ENCODE measurements at regions not wholly inside any gene's neighbourhood (a gene's known extent, or its start where the extent isn't known, plus 50 kb on each side); places are given as distances from the start of the nearest gene placed in this dataset.
"Not testable (repeated sequence)": the region's sequence is repeated elsewhere in the genome, so short reads cannot be mapped to it uniquely, and the experiment has no call there.

DNA sequence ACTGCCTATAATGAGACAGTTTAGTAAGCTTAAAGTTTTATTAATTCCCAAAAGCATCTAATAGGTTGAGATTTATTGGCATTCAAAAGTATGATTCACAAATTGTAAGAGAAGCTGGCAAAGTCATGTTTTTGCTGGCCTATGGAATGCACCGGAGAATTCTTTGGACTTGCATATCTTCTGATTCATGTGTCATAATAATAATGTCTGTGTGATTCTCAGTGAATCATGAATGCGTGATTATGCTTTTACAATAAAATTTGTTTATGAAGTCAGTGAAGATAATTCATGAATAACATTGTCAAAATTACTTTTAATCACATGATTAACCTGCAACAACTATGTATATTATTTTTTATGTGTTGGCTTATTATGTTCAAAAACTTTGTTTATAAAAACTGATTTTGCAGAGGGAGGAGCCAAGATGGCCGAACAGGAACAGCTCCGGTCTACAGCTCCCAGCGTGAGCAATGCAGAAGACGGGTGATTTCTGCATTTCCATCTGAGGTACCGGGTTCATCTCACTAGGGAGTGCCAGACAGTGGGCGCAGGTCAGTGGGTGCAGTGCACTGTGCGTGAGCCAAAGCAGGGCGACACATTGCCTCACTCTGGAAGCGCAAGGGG is 389.2 kb downstream of the SRGAP2C start:
- not testable (repeated sequence) for H3K4me1 ChIP-seq (ENCODE audit: insufficient read depth, low read length); H3K9me3 ChIP-seq (ENCODE audit: control insufficient read depth, insufficient read depth, low read length); H3K9ac ChIP-seq (ENCODE audit: low read depth, low read length); H3K36me3 ChIP-seq (ENCODE audit: insufficient read depth, low read length)

DNA sequence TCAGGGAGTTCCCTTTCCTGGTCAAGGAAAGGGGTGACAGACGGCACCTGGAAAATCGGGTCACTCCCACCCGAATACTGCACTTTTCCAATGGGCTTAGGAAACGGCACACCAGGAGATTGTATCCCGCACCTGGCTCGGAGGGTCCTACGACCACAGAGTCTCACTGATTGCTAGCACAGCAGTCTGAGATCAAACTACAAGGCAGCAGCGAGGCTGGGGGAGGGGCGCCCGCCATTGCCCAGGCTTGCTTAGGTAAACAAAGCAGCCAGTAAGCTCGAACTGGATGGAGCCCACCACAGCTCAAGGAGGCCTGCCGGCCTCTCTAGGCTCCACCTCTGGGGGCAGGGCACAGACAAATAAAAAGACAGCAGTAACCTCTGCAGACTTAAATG is 389.7 kb downstream of the SRGAP2C start:
- H3K9me3 ChIP-seq (ENCODE audit: control insufficient read depth, insufficient read depth, low read length); H3K9ac ChIP-seq (ENCODE audit: low read depth, low read length); H3K4me1 ChIP-seq (ENCODE audit: insufficient read depth, low read length); H3K36me3 ChIP-seq (ENCODE audit: insufficient read depth, low read length): not testable (repeated sequence)

DNA sequence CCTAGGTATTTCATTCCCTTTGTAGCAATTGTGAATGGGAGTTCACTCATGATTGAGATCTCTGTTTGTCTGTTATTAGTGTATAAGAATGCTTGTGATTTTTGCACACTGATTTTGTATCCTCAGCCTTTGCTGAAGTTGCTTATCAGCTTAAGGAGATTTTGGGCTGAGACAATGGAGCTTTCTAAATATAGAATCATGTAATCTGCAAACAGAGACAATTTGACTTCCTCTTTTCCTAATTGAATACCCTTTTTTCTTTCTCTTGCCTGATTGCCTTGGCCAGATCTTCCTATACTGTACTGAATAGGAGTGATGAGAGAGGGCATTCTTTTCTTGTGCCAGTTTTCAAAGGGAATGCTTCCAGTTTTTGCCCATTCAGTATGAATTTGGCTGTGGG is 398.1 kb downstream of the SRGAP2C start:
- not testable (repeated sequence) for H3K9me3 ChIP-seq (ENCODE audit: control insufficient read depth, insufficient read depth, low read length); H3K36me3 ChIP-seq (ENCODE audit: insufficient read depth, low read length); H3K4me1 ChIP-seq (ENCODE audit: insufficient read depth, low read length); H3K9ac ChIP-seq (ENCODE audit: low read depth, low read length)

DNA sequence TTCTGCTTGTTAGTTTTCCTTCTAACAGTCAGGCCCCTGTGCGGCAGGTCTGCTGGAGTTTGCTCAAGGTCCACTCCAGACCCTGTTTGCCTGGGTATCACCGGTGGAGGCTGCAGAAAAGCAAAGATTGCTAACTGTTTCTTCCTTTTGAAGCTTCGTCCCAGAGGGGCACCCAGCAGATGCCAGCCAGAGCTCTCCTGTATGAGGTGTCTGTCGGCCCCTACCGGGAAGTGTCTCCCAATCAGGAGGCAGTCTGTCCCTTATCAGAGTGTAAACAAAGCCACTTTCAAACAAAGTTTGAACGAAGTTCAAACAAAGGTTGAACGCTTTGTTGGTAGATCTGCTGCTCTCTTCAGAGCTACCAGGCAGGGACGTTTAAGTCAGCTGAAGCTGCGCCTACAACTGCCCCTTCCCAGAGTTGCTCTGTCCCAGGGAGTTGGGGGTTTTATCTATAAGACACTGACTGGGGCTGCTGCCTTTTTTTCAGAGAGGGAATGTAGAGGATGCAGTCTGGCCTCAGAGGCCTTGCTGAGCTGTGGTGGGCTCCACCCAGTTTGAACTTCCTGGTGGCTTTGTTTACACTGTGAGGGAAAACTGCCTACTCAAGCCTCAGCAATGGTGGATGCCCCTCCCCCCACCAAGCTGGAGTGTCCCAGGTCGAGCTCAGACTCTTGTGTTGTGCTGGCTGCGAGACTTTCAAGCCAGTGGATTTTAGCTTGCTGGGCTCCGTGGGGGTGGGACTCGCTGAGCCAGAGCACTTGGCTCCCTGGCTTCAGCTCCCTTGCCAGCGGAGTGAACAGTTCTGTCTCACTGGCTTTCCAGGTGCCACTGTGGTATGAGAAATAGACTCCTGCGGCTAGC is 401.8 kb downstream of the SRGAP2C start:
- H3K9ac ChIP-seq (ENCODE audit: low read depth, low read length) = no peak overlapping the region
- no peaks in the 10 kb centered on the region for H3K9me3 ChIP-seq (ENCODE audit: control insufficient read depth, insufficient read depth, low read length)
- H3K36me3 ChIP-seq (ENCODE audit: insufficient read depth, low read length) = no peaks in the 10 kb centered on the region; the same call in 1 of the 2 replicates
- peaks cover 9% of the 10 kb centered on the region; the same call in 1 of the 2 replicates for H3K4me1 ChIP-seq (ENCODE audit: insufficient read depth, low read length)

DNA sequence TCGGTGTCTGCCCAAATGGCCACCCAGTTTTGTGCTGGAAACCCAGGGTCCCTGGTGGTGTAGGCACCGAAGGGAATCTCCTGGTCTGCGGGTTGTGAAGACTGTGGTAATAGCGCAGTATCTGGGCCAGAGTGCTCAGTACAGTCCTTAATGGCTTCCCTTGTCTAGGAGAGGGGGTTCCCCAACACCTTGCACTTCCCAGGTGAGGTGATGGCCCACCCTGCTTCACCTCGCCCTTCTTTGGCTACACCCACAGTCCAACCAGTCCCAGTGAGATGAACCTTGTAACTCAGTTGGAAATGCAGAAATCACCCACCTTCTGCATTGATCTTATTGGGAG is 402.4 kb downstream of the SRGAP2C start:
- Histone ChIP-seq H3K4me1 (ENCODE audit: insufficient read depth, low read length) (peaks cover 9% of the 10 kb centered on the region; the same call in 1 of the 2 replicates), H3K36me3 (ENCODE audit: insufficient read depth, low read length) (no peaks in the 10 kb centered on the region; the same call in 1 of the 2 replicates), H3K9ac (ENCODE audit: low read depth, low read length) (no peak overlapping the region), H3K9me3 (ENCODE audit: control insufficient read depth, insufficient read depth, low read length) (no peaks in the 10 kb centered on the region)

DNA sequence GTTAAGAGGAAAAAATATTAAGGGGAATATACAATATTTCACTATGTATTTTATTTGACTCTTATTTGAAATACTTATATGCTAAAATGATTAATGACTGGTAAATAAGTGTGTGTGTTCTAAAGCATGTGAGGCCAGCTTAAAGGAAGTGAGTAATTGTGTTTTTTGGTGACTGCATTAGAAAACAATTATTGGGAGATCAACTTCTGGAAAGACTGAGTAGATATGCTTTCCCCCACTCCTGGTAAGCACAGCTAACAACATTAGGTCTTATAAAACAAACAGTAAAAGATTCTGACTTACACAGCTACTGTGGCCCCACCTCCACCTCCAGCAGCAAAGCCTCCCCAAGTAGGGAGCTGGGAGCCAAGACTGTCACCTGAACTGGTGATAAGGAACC is 403.0 kb downstream of the SRGAP2C start:
- no peaks in the 10 kb centered on the region for H3K9me3 ChIP-seq (ENCODE audit: control insufficient read depth, insufficient read depth, low read length)
- H3K4me1 ChIP-seq (ENCODE audit: insufficient read depth, low read length) = peaks cover 9% of the 10 kb centered on the region; the same call in 1 of the 2 replicates
- no peak overlapping the region for H3K9ac ChIP-seq (ENCODE audit: low read depth, low read length)
- H3K36me3 ChIP-seq (ENCODE audit: insufficient read depth, low read length) = no peaks in the 10 kb centered on the region; the same call in 1 of the 2 replicates

DNA sequence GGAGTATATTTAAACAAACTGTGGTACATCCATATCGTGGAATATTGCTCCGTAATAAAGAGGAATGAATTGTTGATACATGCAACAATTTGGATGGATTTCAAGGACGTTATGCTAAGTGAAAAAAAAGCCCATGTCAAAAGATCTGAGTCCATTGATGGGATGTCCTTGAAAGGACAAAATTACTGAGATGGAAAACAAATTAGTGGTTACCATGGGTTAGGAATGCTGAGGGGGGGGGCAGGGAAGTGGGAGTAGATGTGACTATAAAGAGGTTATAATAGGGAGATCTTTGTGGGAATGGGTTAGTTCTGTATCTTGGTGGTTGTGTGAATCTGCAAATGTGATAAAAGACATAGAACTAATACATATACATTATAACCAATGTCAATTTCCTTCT is 409.3 kb downstream of the SRGAP2C start:
- H3K9me3 ChIP-seq (ENCODE audit: control insufficient read depth, insufficient read depth, low read length) = no peaks in the 10 kb centered on the region
- H3K4me1 ChIP-seq (ENCODE audit: insufficient read depth, low read length) = no peaks in the 10 kb centered on the region
- H3K9ac ChIP-seq (ENCODE audit: low read depth, low read length) = no peak overlapping the region
- no peaks in the 10 kb centered on the region for H3K36me3 ChIP-seq (ENCODE audit: insufficient read depth, low read length)

DNA sequence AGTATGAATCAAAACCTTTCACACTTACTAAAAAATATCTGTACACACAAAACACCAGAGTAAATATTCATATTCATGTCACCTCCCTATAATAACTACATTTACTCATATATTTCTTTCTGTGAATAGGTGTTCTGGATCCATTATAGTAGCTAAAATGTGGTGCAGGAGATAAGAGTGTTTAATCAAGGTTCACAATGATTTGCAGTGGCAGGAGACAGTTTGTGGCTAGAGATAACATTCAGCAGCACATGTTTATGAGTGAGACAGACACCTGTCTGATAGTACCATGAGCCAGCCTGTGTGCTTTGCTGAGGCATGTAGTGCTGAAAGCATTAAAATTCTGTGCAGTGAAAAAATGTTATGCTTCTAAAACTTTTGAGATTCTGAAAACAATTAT is 410.3 kb downstream of the SRGAP2C start:
- Histone ChIP-seq H3K9ac (ENCODE audit: low read depth, low read length) (no peak overlapping the region), H3K4me1 (ENCODE audit: insufficient read depth, low read length) (no peaks in the 10 kb centered on the region), H3K9me3 (ENCODE audit: control insufficient read depth, insufficient read depth, low read length) (no peaks in the 10 kb centered on the region), H3K36me3 (ENCODE audit: insufficient read depth, low read length) (no peaks in the 10 kb centered on the region)

DNA sequence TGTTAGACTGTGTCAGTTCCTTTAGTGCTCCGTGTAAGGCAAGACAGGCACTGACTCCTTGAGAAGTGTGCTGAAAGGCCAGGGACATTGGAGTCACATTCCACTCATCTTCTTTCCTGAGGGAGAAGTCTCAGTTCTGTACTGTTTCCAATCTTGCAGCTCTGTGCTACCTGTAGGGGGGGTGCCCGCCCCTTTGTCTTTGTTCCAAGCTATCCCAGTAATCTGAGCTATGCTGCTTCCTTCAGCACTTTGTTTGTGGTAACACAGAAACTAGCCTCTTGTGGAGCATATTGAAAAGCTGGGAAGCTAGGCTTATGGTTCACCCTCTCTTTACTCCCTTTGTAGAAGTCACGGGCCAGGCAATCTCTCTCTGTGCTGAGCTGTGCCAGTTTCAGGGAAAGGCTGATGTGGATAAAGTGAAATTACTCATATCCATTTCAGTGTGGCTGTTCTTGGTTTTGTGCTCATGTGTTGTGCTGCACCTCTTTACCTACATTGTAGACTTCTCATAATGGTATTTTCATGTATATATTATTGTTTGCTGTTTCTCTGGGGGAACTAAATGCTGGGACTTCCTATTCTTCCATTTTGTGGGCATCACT is 420.2 kb downstream of the SRGAP2C start:
- not testable (repeated sequence) for H3K4me1 ChIP-seq (ENCODE audit: insufficient read depth, low read length); H3K9me3 ChIP-seq (ENCODE audit: control insufficient read depth, insufficient read depth, low read length); H3K36me3 ChIP-seq (ENCODE audit: insufficient read depth, low read length); H3K9ac ChIP-seq (ENCODE audit: low read depth, low read length)

DNA sequence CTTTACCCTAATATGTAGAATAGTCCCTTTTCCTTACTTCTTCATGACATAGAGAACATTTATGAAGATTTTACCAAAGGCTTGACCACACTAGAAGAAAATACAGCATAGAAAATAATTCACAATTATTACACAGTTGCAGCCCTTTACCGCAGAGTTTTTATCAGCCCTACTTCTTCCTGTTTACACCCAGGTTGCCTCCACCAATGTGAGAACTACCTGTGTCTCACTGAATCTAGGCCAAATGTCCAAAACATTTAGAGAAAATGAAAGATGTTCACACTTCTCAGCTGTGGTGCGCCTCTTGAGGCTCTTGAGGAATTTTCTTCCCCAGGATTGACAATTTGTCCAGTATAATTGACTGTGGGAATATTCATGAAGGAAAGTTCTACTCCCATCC is 422.7 kb downstream of the SRGAP2C start:
- H3K4me1 ChIP-seq (ENCODE audit: insufficient read depth, low read length); H3K36me3 ChIP-seq (ENCODE audit: insufficient read depth, low read length); H3K9ac ChIP-seq (ENCODE audit: low read depth, low read length): not testable (repeated sequence)

More for the DNA sequence above, 422.7 kb downstream of the SRGAP2C start:
- H3K9me3 ChIP-seq (ENCODE audit: control insufficient read depth, insufficient read depth, low read length) = not testable (repeated sequence)
